HEK293 (cell line): ENCODE measurements at regions not wholly inside any gene's neighbourhood (a gene's known extent, or its start where the extent isn't known, plus 50 kb on each side); places are given as distances from the start of the nearest gene placed in this dataset.
A peak's percentile ranks its signal among the peaks of the same experiment; 100 is the strongest.

Experiments
- CTCF ChIA-PET: fragments of 350-600 bp; formaldehyde crosslinking; extraction: SDS; loops from one replicate; lab custom pipeline; 2021; ENCODE audit warnings: antibody characterized with exemption; lab: Yijun Ruan, JAX
- POLR2A ChIA-PET: fragments of 300-600 bp; formaldehyde crosslinking; extraction: SDS; loops from one replicate; lab custom pipeline; 2020; ENCODE audit warnings: antibody characterized with exemption, inconsistent platforms; lab: Yijun Ruan, JAX
- H3K27ac ChIP-seq: fragments of 200-500 bp; sonication (Bioruptor generic); 2 replicates; pipeline ENCODE4 v1.5.1; 2014; ENCODE audit warnings: low read depth, low read length, control low read depth, inconsistent platforms; ENCODE audit errors: extremely low read depth
- H3K36me3 ChIP-seq, 2 experiments: fragments of 200-500 bp in 1 of 2; sonication (Bioruptor generic) in 1 of 2; 1 replicate in 1 of 2; 2 replicates in 1 of 2; pipeline ENCODE4 v1.5.1; 2014 to 2017; ENCODE audit warnings: inconsistent platforms in 2 of 2, low read length in 2 of 2; ENCODE audit not compliant: control insufficient read depth in 2 of 2, insufficient read depth in 1 of 2
- H3K4me1 ChIP-seq: fragments of 200-500 bp; sonication (Bioruptor generic); 2 replicates; pipeline ENCODE4 v1.5.1; 2014; ENCODE audit warnings: mild to moderate bottlenecking, low read length, inconsistent platforms; ENCODE audit not compliant: control insufficient read depth, insufficient read depth
- H3K4me3 ChIP-seq: 2 replicates; pipeline ENCODE4 v1.5.1; 2011; ENCODE audit warnings: low read depth, mild to moderate bottlenecking, control low read depth, low read length, moderate library complexity
- H3K9me3 ChIP-seq: fragments of 200-500 bp; sonication (Bioruptor generic); 2 replicates; pipeline ENCODE4 v1.5.1; 2014; ENCODE audit warnings: low read depth, low read length, inconsistent platforms; ENCODE audit not compliant: control insufficient read depth, insufficient read depth
- EGR2 ChIP-seq: fragments of 450-650 bp; formaldehyde crosslinking; IDR thresholded peaks from 2 replicates; pipeline ENCODE4 v1.5.1; 2016; ENCODE audit warnings: low read depth, missing biosample characterization, missing genetic modification characterization
- KLF1 ChIP-seq: fragments of 450-650 bp; formaldehyde crosslinking; IDR thresholded peaks from 2 replicates; pipeline ENCODE4 v1.5.1; 2016; ENCODE audit warnings: missing biosample characterization, missing genetic modification characterization
- KLF10 ChIP-seq: fragments of 450-650 bp; IDR thresholded peaks from 2 replicates; pipeline ENCODE4 v1.5.1; 2018; ENCODE audit warnings: missing biosample characterization, mild to moderate bottlenecking, missing genetic modification characterization
- KLF8 ChIP-seq: fragments of 450-650 bp; formaldehyde crosslinking; IDR thresholded peaks from 2 replicates; pipeline ENCODE4 v1.5.1; 2016; ENCODE audit warnings: missing biosample characterization, missing genetic modification characterization
- MZF1 ChIP-seq: fragments of 450-650 bp; formaldehyde crosslinking; IDR thresholded peaks from 2 replicates; pipeline ENCODE4 v1.5.1; 2017; ENCODE audit warnings: missing biosample characterization, missing genetic modification characterization, borderline replicate concordance
- OSR2 ChIP-seq: fragments of 450-650 bp; formaldehyde crosslinking; IDR thresholded peaks from 2 replicates; pipeline ENCODE4 v1.5.1; 2016; ENCODE audit warnings: missing biosample characterization, missing genetic modification characterization
- SP7 ChIP-seq: fragments of 450-650 bp; formaldehyde crosslinking; IDR thresholded peaks from 2 replicates; pipeline ENCODE4 v1.5.1; 2016; ENCODE audit warnings: missing biosample characterization, missing genetic modification characterization
- WT1 ChIP-seq: fragments of 450-650 bp; formaldehyde crosslinking; IDR thresholded peaks from 2 replicates; pipeline ENCODE4 v1.5.1; 2016; ENCODE audit warnings: missing biosample characterization, missing genetic modification characterization
- ZFHX2 ChIP-seq: fragments of 450-650 bp; formaldehyde crosslinking; conservative IDR thresholded peaks from 2 replicates; pipeline ENCODE4 v1.5.1; 2016; ENCODE audit warnings: missing biosample characterization, missing genetic modification characterization
- ZFP69B ChIP-seq: fragments of 450-650 bp; formaldehyde crosslinking; IDR thresholded peaks from 2 replicates; pipeline ENCODE4 v1.5.1; 2016; ENCODE audit warnings: missing biosample characterization, missing genetic modification characterization
- ZNF184 ChIP-seq: fragments of 450-650 bp; IDR thresholded peaks from 2 replicates; pipeline ENCODE4 v1.5.1; 2018; ENCODE audit warnings: missing biosample characterization, mild to moderate bottlenecking, missing genetic modification characterization
- ZNF2 ChIP-seq: fragments of 450-650 bp; formaldehyde crosslinking; IDR thresholded peaks from 2 replicates; pipeline ENCODE4 v1.5.1; 2016; ENCODE audit warnings: missing biosample characterization, missing genetic modification characterization
- ZNF398 ChIP-seq: fragments of 450-650 bp; formaldehyde crosslinking; IDR thresholded peaks from 2 replicates; pipeline ENCODE4 v1.5.1; 2017; ENCODE audit warnings: missing biosample characterization, missing genetic modification characterization
- ZNF426 ChIP-seq: fragments of 450-650 bp; formaldehyde crosslinking; IDR thresholded peaks from 2 replicates; pipeline ENCODE4 v1.5.1; 2017; ENCODE audit warnings: missing biosample characterization, missing genetic modification characterization, mild to moderate bottlenecking, inconsistent platforms, moderate library complexity
- ZNF629 ChIP-seq: fragments of 450-650 bp; formaldehyde crosslinking; IDR thresholded peaks from 2 replicates; pipeline ENCODE4 v1.5.1; 2017; ENCODE audit warnings: missing biosample characterization, missing genetic modification characterization
- ZNF777 ChIP-seq: fragments of 450-650 bp; formaldehyde crosslinking; IDR thresholded peaks from 2 replicates; pipeline ENCODE4 v1.5.1; 2017; ENCODE audit warnings: missing biosample characterization, missing genetic modification characterization, borderline replicate concordance
- ZNF785 ChIP-seq: fragments of 450-650 bp; formaldehyde crosslinking; IDR thresholded peaks from 2 replicates; pipeline ENCODE4 v1.5.1; 2016; ENCODE audit warnings: missing biosample characterization, missing genetic modification characterization
- ZSCAN23 ChIP-seq: fragments of 450-650 bp; formaldehyde crosslinking; IDR thresholded peaks from 2 replicates; pipeline ENCODE4 v1.5.1; 2016; ENCODE audit warnings: missing biosample characterization, missing genetic modification characterization
- ZXDB ChIP-seq: fragments of 450-650 bp; formaldehyde crosslinking; IDR thresholded peaks from 2 replicates; pipeline ENCODE4 v1.5.1; 2016; ENCODE audit warnings: missing biosample characterization, missing genetic modification characterization
- TF ChIP-seq, protein P1 (sequence below): fragments of 450-650 bp; formaldehyde crosslinking; IDR thresholded peaks from 2 replicates; pipeline ENCODE4 v1.5.1; 2016; ENCODE audit warnings: missing biosample characterization, missing genetic modification characterization
- TF ChIP-seq, protein P2 (sequence below): fragments of 450-650 bp; formaldehyde crosslinking; IDR thresholded peaks from 2 replicates; pipeline ENCODE4 v1.5.1; 2016; ENCODE audit warnings: missing biosample characterization, missing genetic modification characterization
- TF ChIP-seq, protein P3 (sequence below): fragments of 450-650 bp; formaldehyde crosslinking; IDR thresholded peaks from 2 replicates; pipeline ENCODE4 v1.5.1; 2016; ENCODE audit warnings: missing biosample characterization, missing genetic modification characterization
- TF ChIP-seq, protein P4 (sequence below): fragments of 450-650 bp; formaldehyde crosslinking; IDR thresholded peaks from 2 replicates; pipeline ENCODE4 v1.5.1; 2016; ENCODE audit warnings: missing biosample characterization, missing genetic modification characterization, low read depth

GRCh38 chr10:120969219-120969645 lies 118.1 kb downstream of the WDR11 start:
- Histone ChIP-seq H3K27ac (no peak overlapping the region; the same call in 1 of the 2 replicates), H3K9me3 (no peaks in the 10 kb centered on the region; the same call in 1 of the 2 replicates), H3K4me3 (no peak overlapping the region), H3K36me3 (no peaks in the 10 kb centered on the region), H3K4me1 (peaks cover 17% of the 10 kb centered on the region)
- TF ChIP-seq ZNF2 (no peak; the same call in 1 of the 2 replicates), SP7 (peak; percentile 36; the same call in 1 of the 2 replicates), KLF8 (tag by site-specific recombination) (peak; percentile 80), MZF1 (tag by site-specific recombination) (0 out of 2 replicates have a peak, but pooled peaks have one; percentile 29), ZNF629 (tag by site-specific recombination) (peak; percentile 62; the same call in 1 of the 2 replicates), EGR2 (tag by site-specific recombination) (peak; percentile 95), WT1 (tag by site-specific recombination) (peak; percentile 91), ZNF426 (no peak), ZNF184 (tag by site-specific recombination) (no peak), ZNF777 (no peak), ZNF398 (0 out of 2 replicates have a peak, but pooled peaks have one; percentile 18), KLF1 (tag by site-specific recombination) (no peak), KLF10 (0 out of 2 replicates have a peak, but pooled peaks have one; percentile 24), ZFP69B (tag by site-specific recombination) (no peak), ZNF785 (tag by site-specific recombination) (no peak), OSR2 (peak; percentile 84), ZXDB (tag by site-specific recombination) (peak; percentile 58), ZFHX2 (tag by site-specific recombination) (peak; percentile 95), ZSCAN23 (peak; percentile 78)
- TF ChIP-seq, protein P1, sequence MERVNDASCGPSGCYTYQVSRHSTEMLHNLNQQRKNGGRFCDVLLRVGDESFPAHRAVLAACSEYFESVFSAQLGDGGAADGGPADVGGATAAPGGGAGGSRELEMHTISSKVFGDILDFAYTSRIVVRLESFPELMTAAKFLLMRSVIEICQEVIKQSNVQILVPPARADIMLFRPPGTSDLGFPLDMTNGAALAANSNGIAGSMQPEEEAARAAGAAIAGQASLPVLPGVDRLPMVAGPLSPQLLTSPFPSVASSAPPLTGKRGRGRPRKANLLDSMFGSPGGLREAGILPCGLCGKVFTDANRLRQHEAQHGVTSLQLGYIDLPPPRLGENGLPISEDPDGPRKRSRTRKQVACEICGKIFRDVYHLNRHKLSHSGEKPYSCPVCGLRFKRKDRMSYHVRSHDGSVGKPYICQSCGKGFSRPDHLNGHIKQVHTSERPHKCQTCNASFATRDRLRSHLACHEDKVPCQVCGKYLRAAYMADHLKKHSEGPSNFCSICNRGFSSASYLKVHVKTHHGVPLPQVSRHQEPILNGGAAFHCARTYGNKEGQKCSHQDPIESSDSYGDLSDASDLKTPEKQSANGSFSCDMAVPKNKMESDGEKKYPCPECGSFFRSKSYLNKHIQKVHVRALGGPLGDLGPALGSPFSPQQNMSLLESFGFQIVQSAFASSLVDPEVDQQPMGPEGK: 0 out of 2 replicates have a peak, but pooled peaks have one; percentile 28
- TF ChIP-seq, protein P2, sequence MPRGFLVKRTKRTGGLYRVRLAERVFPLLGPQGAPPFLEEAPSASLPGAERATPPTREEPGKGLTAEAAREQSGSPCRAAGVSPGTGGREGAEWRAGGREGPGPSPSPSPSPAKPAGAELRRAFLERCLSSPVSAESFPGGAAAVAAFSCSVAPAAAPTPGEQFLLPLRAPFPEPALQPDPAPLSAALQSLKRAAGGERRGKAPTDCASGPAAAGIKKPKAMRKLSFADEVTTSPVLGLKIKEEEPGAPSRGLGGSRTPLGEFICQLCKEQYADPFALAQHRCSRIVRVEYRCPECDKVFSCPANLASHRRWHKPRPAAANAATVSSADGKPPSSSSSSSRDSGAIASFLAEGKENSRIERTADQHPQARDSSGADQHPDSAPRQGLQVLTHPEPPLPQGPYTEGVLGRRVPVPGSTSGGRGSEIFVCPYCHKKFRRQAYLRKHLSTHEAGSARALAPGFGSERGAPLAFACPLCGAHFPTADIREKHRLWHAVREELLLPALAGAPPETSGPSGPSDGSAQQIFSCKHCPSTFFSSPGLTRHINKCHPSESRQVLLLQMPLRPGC: no peak
- TF ChIP-seq, protein P3, sequence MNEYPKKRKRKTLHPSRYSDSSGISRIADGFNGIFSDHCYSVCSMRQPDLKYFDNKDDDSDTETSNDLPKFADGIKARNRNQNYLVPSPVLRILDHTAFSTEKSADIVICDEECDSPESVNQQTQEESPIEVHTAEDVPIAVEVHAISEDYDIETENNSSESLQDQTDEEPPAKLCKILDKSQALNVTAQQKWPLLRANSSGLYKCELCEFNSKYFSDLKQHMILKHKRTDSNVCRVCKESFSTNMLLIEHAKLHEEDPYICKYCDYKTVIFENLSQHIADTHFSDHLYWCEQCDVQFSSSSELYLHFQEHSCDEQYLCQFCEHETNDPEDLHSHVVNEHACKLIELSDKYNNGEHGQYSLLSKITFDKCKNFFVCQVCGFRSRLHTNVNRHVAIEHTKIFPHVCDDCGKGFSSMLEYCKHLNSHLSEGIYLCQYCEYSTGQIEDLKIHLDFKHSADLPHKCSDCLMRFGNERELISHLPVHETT (tag by site-specific recombination): peak; percentile 67
- TF ChIP-seq, protein P4, sequence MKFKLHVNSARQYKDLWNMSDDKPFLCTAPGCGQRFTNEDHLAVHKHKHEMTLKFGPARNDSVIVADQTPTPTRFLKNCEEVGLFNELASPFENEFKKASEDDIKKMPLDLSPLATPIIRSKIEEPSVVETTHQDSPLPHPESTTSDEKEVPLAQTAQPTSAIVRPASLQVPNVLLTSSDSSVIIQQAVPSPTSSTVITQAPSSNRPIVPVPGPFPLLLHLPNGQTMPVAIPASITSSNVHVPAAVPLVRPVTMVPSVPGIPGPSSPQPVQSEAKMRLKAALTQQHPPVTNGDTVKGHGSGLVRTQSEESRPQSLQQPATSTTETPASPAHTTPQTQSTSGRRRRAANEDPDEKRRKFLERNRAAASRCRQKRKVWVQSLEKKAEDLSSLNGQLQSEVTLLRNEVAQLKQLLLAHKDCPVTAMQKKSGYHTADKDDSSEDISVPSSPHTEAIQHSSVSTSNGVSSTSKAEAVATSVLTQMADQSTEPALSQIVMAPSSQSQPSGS: no peak
- ChIA-PET POLR2A (no interaction called here), CTCF (no interaction called here)
